Tibial artery (tissue), 4 donors: ENCODE measurements at regions not wholly inside any gene's neighbourhood (a gene's known extent, or its start where the extent isn't known, plus 50 kb on each side); places are given as distances from the start of the nearest gene placed in this dataset.

Experiments used
- DNase-seq, 2 donors: peaks; one replicate each; pipeline ENCODE4 v3.0.0-alpha.2; 2019
- H3K27ac ChIP-seq, 2 donors: fragments of 200-600 bp; sonication (generic) in 1 of 2; 1 replicate in 1 of 2; 2 replicates in 1 of 2; pipeline ENCODE4 v1.5.1; 2018 to 2019; ENCODE audit warnings: mild to moderate bottlenecking in 1 of 2
- H3K27me3 ChIP-seq, 2 donors: fragments of 200-600 bp; sonication (generic) in 1 of 2; one replicate each; pipeline versions ENCODE4 v1.5.1 to v1.6.0; 2016 to 2019
- H3K36me3 ChIP-seq, 3 donors: fragments of 200-600 bp; sonication (generic) in 2 of 3; one replicate each; pipeline ENCODE4 v1.5.1; 2016 to 2019; ENCODE audit warnings: mild to moderate bottlenecking in 2 of 3
- H3K4me1 ChIP-seq, 4 donors: fragments of 200-600 bp; sonication (generic) in 2 of 4; 1 replicate in 3 of 4; 2 replicates in 1 of 4; pipeline ENCODE4 v1.5.1; 2016 to 2019
- H3K4me3 ChIP-seq, 2 donors: fragments of 200-600 bp; sonication (generic) in 1 of 2; 1 replicate in 1 of 2; 2 replicates in 1 of 2; pipeline ENCODE4 v1.5.1; 2018 to 2019; ENCODE audit warnings: mild to moderate bottlenecking in 2 of 2
- H3K9me3 ChIP-seq, 3 donors: fragments of 200-600 bp; sonication (generic) in 1 of 3; one replicate each; pipeline ENCODE4 v1.5.1; 2016 to 2019
- intact Hi-C: fragments of 100-400 bp; cut with DNase I; formaldehyde crosslinking; loops from one replicate; pipeline ENCODE4 v1.15.0; 2023; ENCODE audit warnings: low total_unique reads
- TF ChIP-seq, protein P1 (sequence below), 2 experiments: fragments of 200-600 bp in 1 of 2; fragments of 450-650 bp in 1 of 2; IDR thresholded peaks; one replicate each; pipeline ENCODE4 v1.5.1; 2017 to 2019; ENCODE audit warnings: antibody characterized with exemption in 2 of 2, mild to moderate bottlenecking in 1 of 2, moderate library complexity in 1 of 2

DNA sequence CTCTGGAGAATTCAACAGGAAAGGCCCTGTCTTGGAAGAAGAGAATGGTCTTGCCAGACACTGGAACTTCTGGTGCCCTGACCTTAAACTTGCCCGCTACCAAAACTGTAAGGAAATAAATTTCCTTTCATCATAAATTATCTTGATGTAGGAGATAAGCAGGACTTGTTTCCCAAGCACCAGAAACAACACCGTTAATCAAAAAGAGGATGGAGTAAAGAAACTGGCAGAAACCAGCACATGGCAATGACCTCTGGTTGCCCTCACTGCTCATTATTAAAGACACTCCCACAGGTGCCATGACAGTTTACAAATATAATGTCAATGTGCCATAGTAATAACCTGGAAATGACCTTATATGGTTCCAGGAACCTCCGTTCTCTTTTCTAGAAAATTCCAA lies 426.1 kb downstream of the EDEM1 start:
- H3K27ac ChIP-seq = no peak overlapping the region
- no peaks in the 10 kb centered on the region for H3K27me3 ChIP-seq
- no peak for DNase-seq
- no peak overlapping the region for H3K4me3 ChIP-seq
- TF ChIP-seq, protein P1, sequence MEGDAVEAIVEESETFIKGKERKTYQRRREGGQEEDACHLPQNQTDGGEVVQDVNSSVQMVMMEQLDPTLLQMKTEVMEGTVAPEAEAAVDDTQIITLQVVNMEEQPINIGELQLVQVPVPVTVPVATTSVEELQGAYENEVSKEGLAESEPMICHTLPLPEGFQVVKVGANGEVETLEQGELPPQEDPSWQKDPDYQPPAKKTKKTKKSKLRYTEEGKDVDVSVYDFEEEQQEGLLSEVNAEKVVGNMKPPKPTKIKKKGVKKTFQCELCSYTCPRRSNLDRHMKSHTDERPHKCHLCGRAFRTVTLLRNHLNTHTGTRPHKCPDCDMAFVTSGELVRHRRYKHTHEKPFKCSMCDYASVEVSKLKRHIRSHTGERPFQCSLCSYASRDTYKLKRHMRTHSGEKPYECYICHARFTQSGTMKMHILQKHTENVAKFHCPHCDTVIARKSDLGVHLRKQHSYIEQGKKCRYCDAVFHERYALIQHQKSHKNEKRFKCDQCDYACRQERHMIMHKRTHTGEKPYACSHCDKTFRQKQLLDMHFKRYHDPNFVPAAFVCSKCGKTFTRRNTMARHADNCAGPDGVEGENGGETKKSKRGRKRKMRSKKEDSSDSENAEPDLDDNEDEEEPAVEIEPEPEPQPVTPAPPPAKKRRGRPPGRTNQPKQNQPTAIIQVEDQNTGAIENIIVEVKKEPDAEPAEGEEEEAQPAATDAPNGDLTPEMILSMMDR (IDR thresholded peaks at IDR 0.05) = no peak
- no peaks in the 10 kb centered on the region for H3K9me3 ChIP-seq
- H3K36me3 ChIP-seq = no peaks in the 10 kb centered on the region
- no peaks in the 10 kb centered on the region for H3K4me1 ChIP-seq
- intact Hi-C loops = no loop called here

DNA sequence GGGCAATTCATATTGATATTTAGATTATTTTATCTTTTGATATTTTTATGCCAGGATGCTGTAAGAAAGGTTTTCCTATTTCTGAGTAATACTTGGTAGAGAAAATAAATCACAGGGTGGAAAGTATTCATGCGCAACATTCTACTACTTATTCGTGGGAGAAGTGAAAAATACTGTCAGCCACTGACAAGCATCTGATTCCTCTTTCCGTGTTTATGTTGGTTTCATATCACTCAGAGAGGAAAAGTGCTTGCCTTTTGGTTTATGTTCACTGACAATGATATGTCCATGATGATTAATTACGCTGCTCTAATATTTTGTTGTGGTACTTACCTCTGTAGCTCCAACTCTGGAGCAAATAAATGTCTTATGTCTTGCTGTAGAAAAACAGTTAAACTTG lies 429.4 kb downstream of the EDEM1 start:
- Histone ChIP-seq H3K27ac (no peak overlapping the region), H3K36me3 (no peaks in the 10 kb centered on the region), H3K27me3 (no peaks in the 10 kb centered on the region), H3K4me3 (no peak overlapping the region), H3K9me3 (peaks cover 0 to 3% (median 0%) of the 10 kb centered on the region in 3 donors), H3K4me1 (no peaks in the 10 kb centered on the region)
- TF ChIP-seq, protein P1 (IDR thresholded peaks at IDR 0.05) = no peak
- DNase-seq = no peak
- intact Hi-C loops = no loop called here

- no peak overlapping the region for H3K4me3 ChIP-seq
- H3K36me3 ChIP-seq = no peaks in the 10 kb centered on the region
- intact Hi-C loops = no loop called here
- peaks cover 0 to 7% (median 0%) of the 10 kb centered on the region in 3 donors for H3K9me3 ChIP-seq
- H3K27me3 ChIP-seq = no peaks in the 10 kb centered on the region
- no peak for DNase-seq
- no peaks in the 10 kb centered on the region for H3K4me1 ChIP-seq
- TF ChIP-seq, protein P1 (IDR thresholded peaks at IDR 0.05) = no peak
- no peak overlapping the region for H3K27ac ChIP-seq
Observed at GRCh38 chr3:5618170-5618569, 430.7 kb downstream of the EDEM1 start.

- Histone ChIP-seq H3K4me1 (no peaks in the 10 kb centered on the region), H3K9me3 (no peaks in the 10 kb centered on the region), H3K27ac (no peak overlapping the region), H3K36me3 (no peaks in the 10 kb centered on the region), H3K27me3 (no peaks in the 10 kb centered on the region), H3K4me3 (no peak overlapping the region)
- TF ChIP-seq, protein P1 (IDR thresholded peaks at IDR 0.05) = no peak
- DNase-seq = no peak
- intact Hi-C loops = no loop called here
Observed at GRCh38 chr3:5630406-5630805, 442.9 kb downstream of the EDEM1 start.

GRCh38 chr3:5633960-5634359 lies 446.5 kb downstream of the EDEM1 start:
- H3K36me3 ChIP-seq = no peaks in the 10 kb centered on the region
- no peak overlapping the region for H3K27ac ChIP-seq
- no peaks in the 10 kb centered on the region for H3K27me3 ChIP-seq
- no peak for DNase-seq
- peaks cover 0 to 3% (median 0%) of the 10 kb centered on the region in 3 donors for H3K9me3 ChIP-seq
- no peaks in the 10 kb centered on the region for H3K4me1 ChIP-seq
- TF ChIP-seq, protein P1 (IDR thresholded peaks at IDR 0.05) = no peak
- intact Hi-C loops = no loop called here
- H3K4me3 ChIP-seq = no peak overlapping the region

GRCh38 chr3:5634411-5634810 lies 446.9 kb downstream of the EDEM1 start:
- intact Hi-C loops = no loop called here
- Histone ChIP-seq H3K9me3 (peaks cover 0 to 3% (median 0%) of the 10 kb centered on the region in 3 donors), H3K4me3 (no peak overlapping the region), H3K36me3 (no peaks in the 10 kb centered on the region), H3K27me3 (no peaks in the 10 kb centered on the region), H3K27ac (no peak overlapping the region), H3K4me1 (no peaks in the 10 kb centered on the region)
- no peak for DNase-seq
- TF ChIP-seq, protein P1 (IDR thresholded peaks at IDR 0.05) = no peak
